GM12872 (cell line): ENCODE measurements at regions not wholly inside any gene's neighbourhood (a gene's known extent, or its start where the extent isn't known, plus 50 kb on each side); places are given as distances from the start of the nearest gene placed in this dataset.

Experiments
- TF ChIP-seq, protein P1 (sequence below): IDR thresholded peaks from 3 replicates; pipeline ENCODE4 v1.5.1; 2011; ENCODE audit warnings: low read depth, mild to moderate bottlenecking, low read length, moderate library complexity; ENCODE audit not compliant: insufficient read depth

GRCh38 chr11:33463059-33463458, 205.9 kb downstream of the HIPK3 start:
- TF ChIP-seq, protein P1, sequence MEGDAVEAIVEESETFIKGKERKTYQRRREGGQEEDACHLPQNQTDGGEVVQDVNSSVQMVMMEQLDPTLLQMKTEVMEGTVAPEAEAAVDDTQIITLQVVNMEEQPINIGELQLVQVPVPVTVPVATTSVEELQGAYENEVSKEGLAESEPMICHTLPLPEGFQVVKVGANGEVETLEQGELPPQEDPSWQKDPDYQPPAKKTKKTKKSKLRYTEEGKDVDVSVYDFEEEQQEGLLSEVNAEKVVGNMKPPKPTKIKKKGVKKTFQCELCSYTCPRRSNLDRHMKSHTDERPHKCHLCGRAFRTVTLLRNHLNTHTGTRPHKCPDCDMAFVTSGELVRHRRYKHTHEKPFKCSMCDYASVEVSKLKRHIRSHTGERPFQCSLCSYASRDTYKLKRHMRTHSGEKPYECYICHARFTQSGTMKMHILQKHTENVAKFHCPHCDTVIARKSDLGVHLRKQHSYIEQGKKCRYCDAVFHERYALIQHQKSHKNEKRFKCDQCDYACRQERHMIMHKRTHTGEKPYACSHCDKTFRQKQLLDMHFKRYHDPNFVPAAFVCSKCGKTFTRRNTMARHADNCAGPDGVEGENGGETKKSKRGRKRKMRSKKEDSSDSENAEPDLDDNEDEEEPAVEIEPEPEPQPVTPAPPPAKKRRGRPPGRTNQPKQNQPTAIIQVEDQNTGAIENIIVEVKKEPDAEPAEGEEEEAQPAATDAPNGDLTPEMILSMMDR = no peak

GRCh38 chr11:33461369-33462125, 204.4 kb downstream of the HIPK3 start:
- TF ChIP-seq, protein P1 = no peak

DNA sequence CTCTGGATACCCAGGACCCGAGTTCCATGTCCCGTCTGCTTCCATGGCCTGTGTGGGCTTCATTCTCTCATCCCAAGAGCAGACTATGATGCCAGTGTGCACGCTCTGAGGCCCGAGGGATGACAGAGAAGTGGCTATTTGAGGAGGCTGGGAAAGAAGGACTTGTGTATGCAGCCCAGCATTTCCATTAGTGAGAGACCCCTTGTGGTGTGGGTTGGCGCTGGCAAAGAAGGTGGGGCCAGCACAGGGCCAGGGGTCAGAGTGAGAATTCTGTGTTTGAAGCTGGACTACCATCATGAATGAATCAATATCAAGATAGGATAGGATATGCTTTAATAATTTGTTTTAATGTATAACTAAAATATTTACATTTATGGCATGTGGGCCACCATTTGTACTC, 200.8 kb downstream of the HIPK3 start:
- TF ChIP-seq, protein P1 = no peak

- TF ChIP-seq, protein P1 = no peak
These were observed 198.8 kb downstream of the HIPK3 start for GRCh38 chr11:33455867-33456463.

- TF ChIP-seq, protein P1 = no peak
These were observed 197.1 kb downstream of the HIPK3 start for GRCh38 chr11:33454264-33454663.

GRCh38 chr11:33452836-33453624, 195.8 kb downstream of the HIPK3 start:
- TF ChIP-seq, protein P1 = no peak

DNA sequence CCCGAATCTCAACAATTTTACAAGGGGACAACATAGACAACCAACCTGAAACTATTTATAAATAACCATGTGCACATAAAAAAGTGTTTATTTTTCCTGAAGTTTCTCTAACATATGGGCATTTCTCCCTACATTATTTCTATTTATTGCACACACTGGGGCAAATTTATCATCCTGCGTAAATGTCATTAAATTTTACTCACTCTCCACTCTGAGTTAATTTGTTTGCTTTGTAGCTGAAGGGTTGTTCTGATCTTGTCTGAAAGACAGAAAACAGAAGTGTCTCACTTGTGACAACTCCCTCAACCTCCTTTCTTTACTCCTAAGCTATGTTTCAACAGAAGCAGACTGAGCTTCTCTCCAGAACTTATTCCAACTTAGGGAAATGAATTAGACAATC, 194.2 kb downstream of the HIPK3 start:
- TF ChIP-seq, protein P1 = no peak
